Nephron (organoid): ENCODE measurements at regions not wholly inside any gene's neighbourhood (a gene's known extent, or its start where the extent isn't known, plus 50 kb on each side); places are given as distances from the start of the nearest gene placed in this dataset.

Experiments
- H3K27ac Mint-ChIP-seq, 3 experiments: 2 replicates each; pipeline ENCODE4 v1.8.0; 2020; ENCODE audit warnings: mixed read lengths in 3 of 3, mild to moderate bottlenecking in 2 of 3, moderate library complexity in 1 of 3
- H3K27me3 Mint-ChIP-seq: 2 replicates; pipeline ENCODE4 v1.8.0; 2021; ENCODE audit warnings: low read depth, mild to moderate bottlenecking, moderate library complexity, mixed read lengths
- H3K36me3 Mint-ChIP-seq: 2 replicates; pipeline ENCODE4 v1.8.0; 2020; ENCODE audit warnings: low read depth, mixed read lengths
- H3K4me1 Mint-ChIP-seq: 2 replicates; pipeline ENCODE4 v1.8.0; 2020; ENCODE audit warnings: mixed read lengths
- H3K4me3 Mint-ChIP-seq, 3 experiments: 2 replicates each; pipeline ENCODE4 v1.8.0; 2020; ENCODE audit warnings: mild to moderate bottlenecking in 3 of 3, mixed read lengths in 3 of 3, moderate library complexity in 2 of 3
- H3K9me3 Mint-ChIP-seq: 2 replicates; pipeline ENCODE4 v1.8.0; 2020; ENCODE audit warnings: mixed read lengths
- CTCF ChIP-seq, 3 experiments: fragments of 200-600 bp; sonication (generic); IDR thresholded peaks; one replicate each; pipeline ENCODE4 v1.5.0; 2021; ENCODE audit warnings: antibody characterized with exemption in 3 of 3; ENCODE audit not compliant: unreplicated experiment in 3 of 3

- Mint-ChIP-seq H3K9me3 (no peaks in the 10 kb centered on the region), H3K27ac (no peak overlapping the region), H3K36me3 (no peaks in the 10 kb centered on the region), H3K4me3 (no peak overlapping the region), H3K27me3 (no peaks in the 10 kb centered on the region), H3K4me1 (no peaks in the 10 kb centered on the region)
- TF ChIP-seq CTCF (IDR thresholded peaks at IDR 0.05; ENCODE audit: unreplicated experiment in 3 of 3), result no peak
Measured at GRCh38 chr4:62387808-62388207, 1187.7 kb downstream of the ADGRL3 start.

- Mint-ChIP-seq H3K36me3 (no peaks in the 10 kb centered on the region), H3K4me1 (no peaks in the 10 kb centered on the region), H3K9me3 (no peaks in the 10 kb centered on the region), H3K4me3 (no peak overlapping the region), H3K27me3 (no peaks in the 10 kb centered on the region), H3K27ac (no peak overlapping the region)
- TF ChIP-seq CTCF (IDR thresholded peaks at IDR 0.05; ENCODE audit: unreplicated experiment in 3 of 3), result no peak
Measured at GRCh38 chr4:62377700-62378099, 1177.6 kb downstream of the ADGRL3 start.

GRCh38 chr4:62377245-62377644 is 1177.1 kb downstream of the ADGRL3 start:
- H3K4me3 Mint-ChIP-seq, result no peak overlapping the region

GRCh38 chr4:62366939-62367338 is 1166.8 kb downstream of the ADGRL3 start:
- Mint-ChIP-seq H3K9me3 (no peaks in the 10 kb centered on the region), H3K27ac (no peak overlapping the region), H3K36me3 (no peaks in the 10 kb centered on the region), H3K27me3 (no peaks in the 10 kb centered on the region), H3K4me1 (no peaks in the 10 kb centered on the region), H3K4me3 (no peak overlapping the region)
- TF ChIP-seq CTCF (IDR thresholded peaks at IDR 0.05; ENCODE audit: unreplicated experiment in 3 of 3), result no peak

More at GRCh38 chr4:62377245-62377644, 1177.1 kb downstream of the ADGRL3 start:
- H3K27ac Mint-ChIP-seq, result no peak overlapping the region
- no peak for TF ChIP-seq CTCF (IDR thresholded peaks at IDR 0.05; ENCODE audit: unreplicated experiment in 3 of 3)
- no peaks in the 10 kb centered on the region for H3K9me3 Mint-ChIP-seq
- H3K36me3 Mint-ChIP-seq, result no peaks in the 10 kb centered on the region
- no peaks in the 10 kb centered on the region for H3K4me1 Mint-ChIP-seq
- no peaks in the 10 kb centered on the region for H3K27me3 Mint-ChIP-seq

GRCh38 chr4:62360156-62360545 is 1160.0 kb downstream of the ADGRL3 start:
- TF ChIP-seq CTCF (IDR thresholded peaks at IDR 0.05; ENCODE audit: unreplicated experiment in 3 of 3), result no peak
- H3K27me3 Mint-ChIP-seq, result no peaks in the 10 kb centered on the region
- H3K27ac Mint-ChIP-seq, result peak overlapping the region in 1 of 3 experiments; percentile 8
- H3K36me3 Mint-ChIP-seq, result no peaks in the 10 kb centered on the region
- H3K4me1 Mint-ChIP-seq, result peaks cover 14% of the 10 kb centered on the region
- no peak overlapping the region for H3K4me3 Mint-ChIP-seq
- no peaks in the 10 kb centered on the region for H3K9me3 Mint-ChIP-seq

GRCh38 chr4:62359441-62360155 is 1159.5 kb downstream of the ADGRL3 start:
- Mint-ChIP-seq H3K27ac (peak overlapping the region in 1 of 3 experiments; percentile 8), H3K27me3 (no peaks in the 10 kb centered on the region), H3K36me3 (no peaks in the 10 kb centered on the region), H3K4me3 (no peak overlapping the region), H3K4me1 (peaks cover 14% of the 10 kb centered on the region), H3K9me3 (no peaks in the 10 kb centered on the region)
- no peak for TF ChIP-seq CTCF (IDR thresholded peaks at IDR 0.05; ENCODE audit: unreplicated experiment in 3 of 3)
